Prostate gland (tissue), 2 donors: ENCODE measurements at regions not wholly inside any gene's neighbourhood (a gene's known extent, or its start where the extent isn't known, plus 50 kb on each side); places are given as distances from the start of the nearest gene placed in this dataset.

Experiments
- CTCF ChIP-seq, 4 experiments: fragments of 200-600 bp in 2 of 4; fragments of 450-650 bp in 2 of 4; sonication (generic) in 2 of 4; IDR thresholded peaks; 1 replicate in 3 of 4; 2 replicates in 1 of 4; pipeline ENCODE4 v1.5.1; 2016 to 2019; ENCODE audit warnings: antibody characterized with exemption in 4 of 4, mild to moderate bottlenecking in 2 of 4, moderate library complexity in 2 of 4
- POLR2A ChIP-seq: fragments of 450-650 bp; IDR thresholded peaks from one replicate; pipeline ENCODE4 v1.6.1; 2016; ENCODE audit warnings: antibody characterized with exemption, mild to moderate bottlenecking
- POLR2AphosphoS5 ChIP-seq: sonication (generic); formaldehyde crosslinking; IDR thresholded peaks from one replicate; pipeline ENCODE4 v1.6.1; 2017; ENCODE audit warnings: antibody characterized with exemption

- TF ChIP-seq POLR2A (no peak), CTCF (IDR thresholded peaks at IDR 0.05) (no peak), POLR2AphosphoS5 (no peak)
These were observed 1094.0 kb downstream of the FSCB start for GRCh38 chr14:43413084-43413483.
